OCI-LY1 (cell line): ENCODE measurements at regions not wholly inside any gene's neighbourhood (a gene's known extent, or its start where the extent isn't known, plus 50 kb on each side); places are given as distances from the start of the nearest gene placed in this dataset.

Source experiments
- EZH2 ChIP-seq: fragments of 200-600 bp; sonication (generic), shearing (Covaris generic); IDR thresholded peaks from 2 replicates; pipeline ENCODE4 v1.8.0; 2017; ENCODE audit warnings: borderline replicate concordance, mixed run types, mild to moderate bottlenecking, antibody characterized with exemption, low read length, moderate library complexity, mixed read lengths
- TF ChIP-seq, protein P1 (sequence below): fragments of 200-600 bp; sonication (generic), shearing (Covaris generic); IDR thresholded peaks from 2 replicates; pipeline ENCODE4 v1.5.1; 2017; ENCODE audit warnings: mild to moderate bottlenecking, antibody characterized with exemption, low read length, moderate library complexity, mixed read lengths

GRCh38 chr2:40611196-40611595 is 159.3 kb upstream of the SLC8A1 start:
- TF ChIP-seq, protein P1, sequence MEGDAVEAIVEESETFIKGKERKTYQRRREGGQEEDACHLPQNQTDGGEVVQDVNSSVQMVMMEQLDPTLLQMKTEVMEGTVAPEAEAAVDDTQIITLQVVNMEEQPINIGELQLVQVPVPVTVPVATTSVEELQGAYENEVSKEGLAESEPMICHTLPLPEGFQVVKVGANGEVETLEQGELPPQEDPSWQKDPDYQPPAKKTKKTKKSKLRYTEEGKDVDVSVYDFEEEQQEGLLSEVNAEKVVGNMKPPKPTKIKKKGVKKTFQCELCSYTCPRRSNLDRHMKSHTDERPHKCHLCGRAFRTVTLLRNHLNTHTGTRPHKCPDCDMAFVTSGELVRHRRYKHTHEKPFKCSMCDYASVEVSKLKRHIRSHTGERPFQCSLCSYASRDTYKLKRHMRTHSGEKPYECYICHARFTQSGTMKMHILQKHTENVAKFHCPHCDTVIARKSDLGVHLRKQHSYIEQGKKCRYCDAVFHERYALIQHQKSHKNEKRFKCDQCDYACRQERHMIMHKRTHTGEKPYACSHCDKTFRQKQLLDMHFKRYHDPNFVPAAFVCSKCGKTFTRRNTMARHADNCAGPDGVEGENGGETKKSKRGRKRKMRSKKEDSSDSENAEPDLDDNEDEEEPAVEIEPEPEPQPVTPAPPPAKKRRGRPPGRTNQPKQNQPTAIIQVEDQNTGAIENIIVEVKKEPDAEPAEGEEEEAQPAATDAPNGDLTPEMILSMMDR = no peak
- TF ChIP-seq EZH2 = no peak
